ENCODE measurements at regions not wholly inside any gene's neighbourhood (a gene's known extent, or its start where the extent isn't known, plus 50 kb on each side); places are given as distances from the start of the nearest gene placed in this dataset.

DNA sequence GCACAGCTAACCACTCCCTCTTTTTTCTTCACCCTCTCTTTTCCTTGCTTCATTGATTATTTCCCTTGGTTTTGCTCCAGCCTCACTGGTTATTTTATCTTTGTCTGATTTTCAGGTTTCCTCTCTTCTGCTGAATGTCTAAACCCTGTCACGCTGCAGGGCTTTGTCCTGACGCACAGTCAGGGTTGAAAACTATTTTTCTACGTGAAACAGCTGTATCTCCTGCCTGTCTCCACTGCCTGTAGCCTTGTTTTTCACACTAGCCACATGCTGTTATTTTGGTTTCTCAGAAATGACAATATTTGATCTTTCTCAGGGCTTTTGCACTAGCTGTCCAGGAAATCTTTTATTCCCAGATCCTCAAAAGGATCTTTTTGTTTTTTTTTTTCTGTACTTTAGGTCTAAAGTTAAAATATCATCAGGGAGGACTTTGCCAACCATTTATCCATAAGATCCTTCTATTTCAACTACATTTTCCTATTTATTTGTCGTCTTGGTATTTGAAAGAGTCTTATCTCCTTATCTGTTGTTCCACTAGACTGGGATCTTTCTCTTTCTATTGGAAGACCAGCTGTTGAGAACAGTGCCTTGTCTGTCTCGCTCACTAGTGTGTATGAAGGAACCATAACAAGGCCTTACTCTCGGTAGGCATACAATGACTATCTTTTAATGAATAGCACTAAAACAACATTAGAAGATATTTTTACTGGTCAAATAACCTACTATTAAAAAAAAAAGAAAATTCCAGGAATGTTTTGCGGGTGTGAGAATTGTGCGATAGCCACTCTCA, 164.3 kb downstream of the PDHA2 start:
- no peak overlapping the region for H2AFZ ChIP-seq (replicated peaks; ENCODE audit: low read length, poor library complexity)
- ChIA-PET CTCF (no interaction called here), POLR2A (ENCODE audit: unreplicated experiment) (no interaction called here)
- no peak overlapping the region for H3K14ac ChIP-seq (replicated peaks; ENCODE audit: low read depth, low read length)
- no peak overlapping the region for H2BK120ac ChIP-seq (ENCODE audit: low read depth, low read length)
- no peaks in the 10 kb centered on the region for H3K36me3 ChIP-seq (ENCODE audit: control insufficient read depth, insufficient read depth, low read length)
- ATAC-seq (ENCODE audit: low read depth): no peak
- H3K27ac ChIP-seq (ENCODE audit: insufficient read depth, low read length): no peak overlapping the region
- H3K9me1 ChIP-seq (ENCODE audit: insufficient read depth, low read length): no peaks in the 10 kb centered on the region
- no peaks in the 10 kb centered on the region for H3K79me1 ChIP-seq (ENCODE audit: low read depth in 1 of 2, low read length in 2 of 2)
- no peaks in the 10 kb centered on the region for H3K4me1 ChIP-seq (ENCODE audit: control insufficient read depth, insufficient read depth, low read length)
- H3K18ac ChIP-seq (ENCODE audit: low read depth, low read length): no peak overlapping the region
- no peak overlapping the region for H3K4me2 ChIP-seq (ENCODE audit: low read depth, low read length)
- no peak for DNase-seq
- H3K4ac ChIP-seq (ENCODE audit: low read depth, low read length): no peak overlapping the region
- no peaks in the 10 kb centered on the region for H4K20me1 ChIP-seq (ENCODE audit: insufficient read depth, low read length)
- H4K5ac ChIP-seq (ENCODE audit: low read depth, low read length): no peak overlapping the region
- no peak overlapping the region for H2BK5ac ChIP-seq (ENCODE audit: low read depth, low read length, poor library complexity, severe bottlenecking)
- H3K23ac ChIP-seq (ENCODE audit: low read depth, low read length): no peak overlapping the region
- H3K4me3 ChIP-seq (ENCODE audit: insufficient read depth, low read depth, low read length): no peak overlapping the region
- TF ChIP-seq NFE2L2 (IDR thresholded peaks at IDR 0.05; ENCODE audit: low read depth, low read length): no peak
- no peak for TF ChIP-seq MAZ (IDR thresholded peaks at IDR 0.05; ENCODE audit: borderline replicate concordance, low read depth, low read length)
- no peak for TF ChIP-seq CEBPB (IDR thresholded peaks at IDR 0.05; ENCODE audit: low read depth, low read length)
- TF ChIP-seq MAFK (IDR thresholded peaks at IDR 0.05; ENCODE audit: low read depth, low read length): no peak
- TF ChIP-seq RCOR1 (IDR thresholded peaks at IDR 0.05; ENCODE audit: insufficient replicate concordance, low read length): no peak
- TF ChIP-seq, protein P1, sequence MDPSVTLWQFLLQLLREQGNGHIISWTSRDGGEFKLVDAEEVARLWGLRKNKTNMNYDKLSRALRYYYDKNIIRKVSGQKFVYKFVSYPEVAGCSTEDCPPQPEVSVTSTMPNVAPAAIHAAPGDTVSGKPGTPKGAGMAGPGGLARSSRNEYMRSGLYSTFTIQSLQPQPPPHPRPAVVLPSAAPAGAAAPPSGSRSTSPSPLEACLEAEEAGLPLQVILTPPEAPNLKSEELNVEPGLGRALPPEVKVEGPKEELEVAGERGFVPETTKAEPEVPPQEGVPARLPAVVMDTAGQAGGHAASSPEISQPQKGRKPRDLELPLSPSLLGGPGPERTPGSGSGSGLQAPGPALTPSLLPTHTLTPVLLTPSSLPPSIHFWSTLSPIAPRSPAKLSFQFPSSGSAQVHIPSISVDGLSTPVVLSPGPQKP (IDR thresholded peaks at IDR 0.05; ENCODE audit: borderline replicate concordance, low read depth, low read length): no peak
- no peak for TF ChIP-seq FOS (IDR thresholded peaks at IDR 0.05; ENCODE audit: low read depth, low read length)
- no peak overlapping the region for H2BK20ac ChIP-seq (ENCODE audit: low read depth, low read length)
- H2BK15ac ChIP-seq (ENCODE audit: low read depth, low read length): no peak overlapping the region
- no peaks in the 10 kb centered on the region for H3K27me3 ChIP-seq (ENCODE audit: control insufficient read depth, insufficient read depth, low read length)
- in situ Hi-C loops (cut with MboI; ENCODE audit: low sequenced_read_pairs) (no loop called here), intact Hi-C loops (cut with micrococcal nuclease) (no loop called here), dilution Hi-C loops (cut with HindIII; ENCODE audit: low sequenced_read_pairs, unreplicated experiment) (no loop called here)
- H3K56ac ChIP-seq (ENCODE audit: extremely low read depth, insufficient read depth, low read length): no peak overlapping the region
- no peak overlapping the region for H3K9ac ChIP-seq (ENCODE audit: low read depth, low read length)
- no peak overlapping the region for H4K91ac ChIP-seq (ENCODE audit: insufficient read depth, low read depth, low read length)
- no peak overlapping the region for H4K8ac ChIP-seq (ENCODE audit: low read depth in 2 of 2, low read length in 2 of 2)
- no CpG with 5 or more reads among the region's 8 CpGs for WGBS, 2 experiments (ENCODE audit: extremely low coverage in 2 of 2, insufficient read length in 1 of 2)
- H3K9me3 ChIP-seq (ENCODE audit: control insufficient read depth, insufficient read depth, low read length): no peaks in the 10 kb centered on the region
- no TSS peak for BruUV-seq (replicated peaks)
- no peak overlapping the region for H2AK9ac ChIP-seq (replicated peaks; ENCODE audit: low read depth, low read length, poor library complexity)
- H2AK5ac ChIP-seq (ENCODE audit: low read depth, low read length): no peak overlapping the region
